Nephron (organoid): ENCODE measurements at regions not wholly inside any gene's neighbourhood (a gene's known extent, or its start where the extent isn't known, plus 50 kb on each side); places are given as distances from the start of the nearest gene placed in this dataset.

Experiments
- H3K27ac Mint-ChIP-seq, 3 experiments: 2 replicates each; pipeline ENCODE4 v1.8.0; 2020; ENCODE audit warnings: mixed read lengths in 3 of 3, mild to moderate bottlenecking in 2 of 3, moderate library complexity in 1 of 3
- H3K27me3 Mint-ChIP-seq: 2 replicates; pipeline ENCODE4 v1.8.0; 2021; ENCODE audit warnings: low read depth, mild to moderate bottlenecking, moderate library complexity, mixed read lengths
- H3K36me3 Mint-ChIP-seq: 2 replicates; pipeline ENCODE4 v1.8.0; 2020; ENCODE audit warnings: low read depth, mixed read lengths
- H3K4me1 Mint-ChIP-seq: 2 replicates; pipeline ENCODE4 v1.8.0; 2020; ENCODE audit warnings: mixed read lengths
- H3K4me3 Mint-ChIP-seq, 3 experiments: 2 replicates each; pipeline ENCODE4 v1.8.0; 2020; ENCODE audit warnings: mild to moderate bottlenecking in 3 of 3, mixed read lengths in 3 of 3, moderate library complexity in 2 of 3
- H3K9me3 Mint-ChIP-seq: 2 replicates; pipeline ENCODE4 v1.8.0; 2020; ENCODE audit warnings: mixed read lengths
- TF ChIP-seq, protein P1 (sequence below), 3 experiments: fragments of 200-600 bp; sonication (generic); IDR thresholded peaks; one replicate each; pipeline ENCODE4 v1.5.0; 2021; ENCODE audit warnings: antibody characterized with exemption in 3 of 3; ENCODE audit not compliant: unreplicated experiment in 3 of 3

DNA sequence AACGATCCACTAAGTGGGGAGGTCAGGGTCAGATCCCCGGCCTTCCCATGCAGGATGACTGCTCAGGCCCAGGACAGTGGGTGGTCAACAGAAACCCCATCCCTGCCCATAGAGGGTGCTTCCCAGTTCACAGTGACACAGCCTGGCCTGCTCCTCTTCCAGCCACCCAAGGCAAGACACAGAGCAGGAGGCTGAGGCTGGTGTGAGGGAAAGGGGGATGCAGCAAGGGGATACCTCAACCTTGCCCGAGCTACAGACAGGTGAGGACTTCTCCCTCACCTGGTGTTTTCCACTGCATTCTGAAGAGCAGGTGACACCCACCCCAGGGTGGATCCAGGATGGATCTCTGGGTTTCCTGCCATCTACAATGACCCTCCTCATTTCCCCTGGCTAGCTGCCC lies 106.7 kb downstream of the KIF26A start:
- no peaks in the 10 kb centered on the region for H3K36me3 Mint-ChIP-seq
- H3K27ac Mint-ChIP-seq = no peak overlapping the region
- TF ChIP-seq, protein P1, sequence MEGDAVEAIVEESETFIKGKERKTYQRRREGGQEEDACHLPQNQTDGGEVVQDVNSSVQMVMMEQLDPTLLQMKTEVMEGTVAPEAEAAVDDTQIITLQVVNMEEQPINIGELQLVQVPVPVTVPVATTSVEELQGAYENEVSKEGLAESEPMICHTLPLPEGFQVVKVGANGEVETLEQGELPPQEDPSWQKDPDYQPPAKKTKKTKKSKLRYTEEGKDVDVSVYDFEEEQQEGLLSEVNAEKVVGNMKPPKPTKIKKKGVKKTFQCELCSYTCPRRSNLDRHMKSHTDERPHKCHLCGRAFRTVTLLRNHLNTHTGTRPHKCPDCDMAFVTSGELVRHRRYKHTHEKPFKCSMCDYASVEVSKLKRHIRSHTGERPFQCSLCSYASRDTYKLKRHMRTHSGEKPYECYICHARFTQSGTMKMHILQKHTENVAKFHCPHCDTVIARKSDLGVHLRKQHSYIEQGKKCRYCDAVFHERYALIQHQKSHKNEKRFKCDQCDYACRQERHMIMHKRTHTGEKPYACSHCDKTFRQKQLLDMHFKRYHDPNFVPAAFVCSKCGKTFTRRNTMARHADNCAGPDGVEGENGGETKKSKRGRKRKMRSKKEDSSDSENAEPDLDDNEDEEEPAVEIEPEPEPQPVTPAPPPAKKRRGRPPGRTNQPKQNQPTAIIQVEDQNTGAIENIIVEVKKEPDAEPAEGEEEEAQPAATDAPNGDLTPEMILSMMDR (IDR thresholded peaks at IDR 0.05; ENCODE audit: unreplicated experiment in 3 of 3) = no peak
- peaks cover 9% of the 10 kb centered on the region for H3K4me1 Mint-ChIP-seq
- H3K9me3 Mint-ChIP-seq = peaks cover 3% of the 10 kb centered on the region
- H3K27me3 Mint-ChIP-seq = no peaks in the 10 kb centered on the region
- H3K4me3 Mint-ChIP-seq = no peak overlapping the region

DNA sequence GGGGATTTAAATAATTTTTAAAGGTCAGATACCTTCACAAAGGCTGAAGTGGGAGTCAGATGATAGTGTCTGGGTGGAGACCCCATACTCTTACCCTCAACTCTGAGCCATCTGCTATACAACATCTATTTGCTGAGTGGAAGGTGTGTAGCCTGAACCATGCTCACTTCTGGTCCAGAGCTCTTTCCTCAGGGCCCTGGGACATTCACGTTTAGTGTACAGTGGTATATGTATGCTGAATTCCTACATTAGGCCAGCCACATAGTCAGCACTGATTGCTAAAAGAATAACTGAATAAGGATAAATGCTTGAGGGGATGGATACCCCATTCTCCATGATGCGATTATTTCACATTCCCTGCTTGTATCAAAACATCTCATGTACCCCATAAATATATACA lies 107.3 kb downstream of the KIF26A start:
- Mint-ChIP-seq H3K27ac (no peak overlapping the region), H3K27me3 (no peaks in the 10 kb centered on the region), H3K4me3 (no peak overlapping the region), H3K9me3 (peaks cover 3% of the 10 kb centered on the region), H3K4me1 (peaks cover 4% of the 10 kb centered on the region), H3K36me3 (no peaks in the 10 kb centered on the region)
- TF ChIP-seq, protein P1 (IDR thresholded peaks at IDR 0.05; ENCODE audit: unreplicated experiment in 3 of 3) = no peak

DNA sequence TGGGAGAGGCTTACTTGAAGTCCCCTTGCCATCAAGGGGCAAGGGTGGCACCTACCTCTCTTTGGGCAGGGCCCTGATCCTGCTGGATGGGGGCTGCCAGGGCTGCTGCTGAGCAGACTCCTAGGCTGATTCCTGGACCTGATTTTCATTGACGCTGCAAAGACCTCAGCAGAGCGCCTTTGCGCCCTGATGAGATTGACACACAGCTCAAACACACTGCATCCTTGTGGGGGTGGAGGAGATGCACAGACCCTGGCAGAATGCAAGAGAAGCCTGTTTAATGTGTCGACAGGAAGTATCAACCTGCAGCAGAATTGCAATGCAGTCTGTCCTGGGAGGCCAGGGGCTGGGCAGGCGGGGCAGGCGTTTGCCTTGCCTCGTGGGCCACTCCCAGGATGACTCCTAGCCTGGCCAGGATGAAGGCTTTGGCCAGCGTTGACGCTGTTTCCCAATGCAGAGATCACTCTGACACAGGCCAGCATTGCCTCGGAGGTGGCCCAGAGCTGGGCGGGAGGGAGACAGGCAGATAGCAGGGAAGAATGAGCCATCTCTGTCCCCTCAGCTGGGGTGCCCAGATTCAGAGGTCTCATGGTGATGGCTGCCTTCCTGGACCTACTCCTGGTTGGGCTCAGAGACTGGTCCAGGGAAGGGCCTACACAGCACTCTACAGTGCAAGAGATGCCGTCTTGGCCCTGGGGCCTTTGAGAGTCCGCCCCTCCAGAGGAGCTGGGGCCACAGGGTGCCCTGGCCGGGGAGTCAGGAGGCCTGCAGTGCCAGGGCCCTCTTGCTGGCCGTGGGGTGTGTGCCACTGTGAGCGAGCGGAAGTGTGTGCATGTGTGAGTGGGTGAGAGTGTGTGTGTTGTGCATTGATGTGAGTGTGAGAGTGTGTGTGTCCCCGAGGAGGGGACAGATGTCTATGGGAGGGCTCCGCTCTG lies 108.3 kb downstream of the KIF26A start:
- H3K27me3 Mint-ChIP-seq = no peaks in the 10 kb centered on the region
- peaks cover 3% of the 10 kb centered on the region for H3K9me3 Mint-ChIP-seq
- peaks cover 3% of the 10 kb centered on the region for H3K4me1 Mint-ChIP-seq
- H3K27ac Mint-ChIP-seq = no peak overlapping the region
- H3K36me3 Mint-ChIP-seq = no peaks in the 10 kb centered on the region
- TF ChIP-seq, protein P1 (IDR thresholded peaks at IDR 0.05; ENCODE audit: unreplicated experiment in 3 of 3) = no peak
- H3K4me3 Mint-ChIP-seq = no peak overlapping the region

DNA sequence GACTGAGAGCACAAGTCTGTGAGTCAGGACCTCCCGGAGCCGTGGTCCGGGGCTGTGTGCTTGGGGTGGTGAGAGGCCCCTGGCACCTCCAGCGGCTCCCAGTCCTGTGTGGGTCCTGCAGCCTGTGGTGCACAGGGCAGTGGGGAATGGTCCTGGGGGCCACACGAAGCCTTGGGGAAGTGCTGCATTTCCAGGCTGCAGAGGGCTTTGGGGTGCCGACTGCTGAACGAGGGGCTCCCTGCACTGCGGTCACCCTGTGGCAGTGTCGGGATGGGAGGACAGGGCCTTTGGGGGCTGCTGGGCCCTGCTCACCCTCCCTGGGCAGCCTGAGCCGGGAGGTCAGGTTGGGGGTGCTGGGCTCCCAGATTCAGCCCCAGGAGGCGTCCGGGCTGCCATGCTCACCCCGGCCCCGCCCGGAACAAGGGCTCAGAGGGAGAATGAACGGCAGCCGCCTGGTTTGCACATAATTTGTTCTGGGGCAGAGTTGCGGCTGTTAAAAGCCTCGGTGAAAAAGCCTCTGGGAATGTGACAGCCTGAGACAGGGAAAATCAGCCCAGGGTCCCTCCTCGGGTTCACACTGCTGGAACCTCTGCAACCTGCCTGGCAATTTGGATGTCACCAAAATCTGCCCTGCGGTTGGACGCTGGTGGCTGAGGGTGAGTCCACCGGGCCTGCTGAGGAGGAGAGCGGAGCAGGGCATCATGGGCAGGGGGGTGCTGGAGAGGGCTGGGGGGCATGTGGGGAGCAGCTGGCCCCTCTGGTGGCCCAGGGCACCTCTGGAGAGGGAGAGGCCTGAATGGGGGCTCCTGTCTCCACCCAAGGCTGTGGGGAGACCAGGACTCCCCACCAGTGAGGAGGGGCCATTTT lies 109.2 kb downstream of the KIF26A start:
- Mint-ChIP-seq H3K4me3 (no peak overlapping the region), H3K4me1 (peaks cover 3% of the 10 kb centered on the region), H3K9me3 (no peaks in the 10 kb centered on the region), H3K27me3 (no peaks in the 10 kb centered on the region), H3K36me3 (no peaks in the 10 kb centered on the region), H3K27ac (no peak overlapping the region)
- TF ChIP-seq, protein P1 (IDR thresholded peaks at IDR 0.05; ENCODE audit: unreplicated experiment in 3 of 3) = no peak

DNA sequence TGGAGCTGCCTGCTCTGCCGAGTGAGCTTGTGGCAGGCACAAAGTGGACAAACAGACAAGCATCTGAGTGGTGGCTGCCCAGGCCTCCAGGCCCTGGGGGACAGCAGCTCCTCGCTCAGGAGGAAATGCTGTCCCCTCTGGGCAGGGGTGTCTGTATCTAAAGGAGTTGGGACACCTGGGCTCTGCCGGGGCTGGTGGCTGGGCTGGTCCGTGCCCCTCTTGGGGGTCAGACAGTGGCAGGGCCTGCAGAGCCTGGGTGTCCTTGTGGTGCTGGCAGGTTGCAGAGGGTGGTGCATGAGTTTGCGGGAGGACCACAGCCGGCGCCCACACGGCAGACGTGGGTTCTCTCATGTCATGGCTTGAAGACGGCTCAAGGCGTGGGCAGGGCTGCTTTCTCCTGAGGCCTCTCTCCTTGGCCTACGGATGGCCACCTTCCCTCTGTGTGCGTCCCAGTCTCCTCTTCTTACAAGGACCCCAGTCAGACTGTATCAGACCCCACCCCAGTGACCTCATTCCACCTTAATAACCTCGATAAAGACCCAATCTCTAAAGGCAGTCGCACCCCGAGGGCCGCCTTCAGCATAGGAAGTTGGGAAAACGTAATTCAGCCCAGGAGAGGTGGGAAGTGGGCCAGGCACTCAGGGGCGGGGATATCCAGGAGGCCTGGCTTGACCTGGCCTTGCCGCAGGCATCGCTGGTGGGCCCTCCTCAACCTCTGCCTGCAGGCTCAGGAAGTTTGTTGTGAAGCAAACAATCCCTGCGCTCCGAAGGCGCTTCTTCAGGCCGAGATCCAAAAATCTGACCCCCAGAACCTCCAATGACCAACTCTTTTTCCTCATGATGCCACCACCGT lies 110.0 kb downstream of the KIF26A start:
- H3K4me3 Mint-ChIP-seq = no peak overlapping the region
- peaks cover 4% of the 10 kb centered on the region for H3K4me1 Mint-ChIP-seq
- H3K9me3 Mint-ChIP-seq = no peaks in the 10 kb centered on the region
- no peak overlapping the region for H3K27ac Mint-ChIP-seq
- TF ChIP-seq, protein P1 (IDR thresholded peaks at IDR 0.05; ENCODE audit: unreplicated experiment in 3 of 3) = no peak
- H3K27me3 Mint-ChIP-seq = no peaks in the 10 kb centered on the region
- no peaks in the 10 kb centered on the region for H3K36me3 Mint-ChIP-seq
